Caco-2 (cell line): ENCODE measurements at regions not wholly inside any gene's neighbourhood (a gene's known extent, or its start where the extent isn't known, plus 50 kb on each side); places are given as distances from the start of the nearest gene placed in this dataset.

ENCODE experiments used
- BruUV-seq: library from RNA; stranded (reverse); fragments of 400-500 nt; replicated peaks from 2 replicates; lab custom pipeline; 2021; lab: Mats Ljungman, UMichigan
- CTCF ChIA-PET: fragments of 300-600 bp; sonication (Branson Sonifier 250); formaldehyde crosslinking; loops from one replicate; lab custom pipeline; 2022; ENCODE audit warnings: antibody characterized with exemption; lab: Charles Lee
- POLR2A ChIA-PET: fragments of 300-600 bp; sonication (Branson Sonifier 250); formaldehyde crosslinking; loops from one replicate; lab custom pipeline; 2022; ENCODE audit warnings: antibody characterized with exemption; lab: Charles Lee
- DNase-seq, 2 experiments: peaks; one replicate each; pipeline versions ENCODE4 v3.0.0 to v3.0.0-alpha.2; 2020 to 2022
- H3K27me3 ChIP-seq: replicated peaks from 2 replicates; pipeline ENCODE4 v1.6.0; 2011; ENCODE audit warnings: low read length; ENCODE audit not compliant: control insufficient read depth, insufficient read depth
- H3K36me3 ChIP-seq: 2 replicates; pipeline ENCODE4 v1.5.1; 2011; ENCODE audit warnings: low read length; ENCODE audit not compliant: control insufficient read depth, insufficient read depth
- H3K4me1 ChIP-seq: fragments of 250-450 bp; sonication (Bioruptor Pico); 2 replicates; pipeline ENCODE4 v1.5.1; 2020; ENCODE audit warnings: mild to moderate bottlenecking
- H3K4me3 ChIP-seq: 2 replicates; pipeline ENCODE4 v1.5.1; 2011; ENCODE audit warnings: low read depth, mild to moderate bottlenecking, control low read depth, low read length
- H3K9me3 ChIP-seq: fragments of 250-450 bp; sonication (Bioruptor Pico); 2 replicates; pipeline ENCODE4 v1.5.1; 2020; ENCODE audit warnings: mild to moderate bottlenecking, moderate library complexity
- H3K27ac Mint-ChIP-seq: one replicate; pipeline ENCODE4 v1.8.0; 2022; ENCODE audit warnings: mixed read lengths; ENCODE audit not compliant: unreplicated experiment
- H3K27me3 Mint-ChIP-seq: one replicate; pipeline ENCODE4 v1.8.0; 2022; ENCODE audit warnings: mixed read lengths; ENCODE audit not compliant: insufficient read depth, unreplicated experiment
- H3K36me3 Mint-ChIP-seq: one replicate; pipeline ENCODE4 v1.8.0; 2022; ENCODE audit warnings: mild to moderate bottlenecking, mixed read lengths; ENCODE audit not compliant: insufficient read depth, unreplicated experiment
- H3K4me1 Mint-ChIP-seq: one replicate; pipeline ENCODE4 v1.8.0; 2022; ENCODE audit warnings: low read depth, mixed read lengths; ENCODE audit not compliant: unreplicated experiment
- H3K4me3 Mint-ChIP-seq: one replicate; pipeline ENCODE4 v1.8.0; 2022; ENCODE audit warnings: mild to moderate bottlenecking, moderate library complexity, mixed read lengths; ENCODE audit not compliant: unreplicated experiment
- H3K9me3 Mint-ChIP-seq: one replicate; pipeline ENCODE4 v1.8.0; 2022; ENCODE audit warnings: mixed read lengths; ENCODE audit not compliant: unreplicated experiment
- intact Hi-C: fragments of 100-400 bp; cut with micrococcal nuclease; formaldehyde crosslinking; loops from one replicate; pipeline ENCODE4 v1.10.0; 2022; ENCODE audit not compliant: unreplicated experiment
- TF ChIP-seq, protein P1 (sequence below), 2 experiments: fragments of 200-600 bp in 1 of 2; IDR thresholded peaks; 1 replicate in 1 of 2; 2 replicates in 1 of 2; pipeline versions ENCODE4 v1.5.1 to v1.8.0; 2011 to 2022; ENCODE audit warnings: antibody characterized with exemption in 1 of 2, control low read depth in 1 of 2, inconsistent platforms in 1 of 2, low read depth in 1 of 2, low read length in 1 of 2, mild to moderate bottlenecking in 1 of 2, moderate library complexity in 1 of 2; ENCODE audit not compliant: insufficient read depth in 1 of 2, severe bottlenecking in 1 of 2, unreplicated experiment in 1 of 2

DNA sequence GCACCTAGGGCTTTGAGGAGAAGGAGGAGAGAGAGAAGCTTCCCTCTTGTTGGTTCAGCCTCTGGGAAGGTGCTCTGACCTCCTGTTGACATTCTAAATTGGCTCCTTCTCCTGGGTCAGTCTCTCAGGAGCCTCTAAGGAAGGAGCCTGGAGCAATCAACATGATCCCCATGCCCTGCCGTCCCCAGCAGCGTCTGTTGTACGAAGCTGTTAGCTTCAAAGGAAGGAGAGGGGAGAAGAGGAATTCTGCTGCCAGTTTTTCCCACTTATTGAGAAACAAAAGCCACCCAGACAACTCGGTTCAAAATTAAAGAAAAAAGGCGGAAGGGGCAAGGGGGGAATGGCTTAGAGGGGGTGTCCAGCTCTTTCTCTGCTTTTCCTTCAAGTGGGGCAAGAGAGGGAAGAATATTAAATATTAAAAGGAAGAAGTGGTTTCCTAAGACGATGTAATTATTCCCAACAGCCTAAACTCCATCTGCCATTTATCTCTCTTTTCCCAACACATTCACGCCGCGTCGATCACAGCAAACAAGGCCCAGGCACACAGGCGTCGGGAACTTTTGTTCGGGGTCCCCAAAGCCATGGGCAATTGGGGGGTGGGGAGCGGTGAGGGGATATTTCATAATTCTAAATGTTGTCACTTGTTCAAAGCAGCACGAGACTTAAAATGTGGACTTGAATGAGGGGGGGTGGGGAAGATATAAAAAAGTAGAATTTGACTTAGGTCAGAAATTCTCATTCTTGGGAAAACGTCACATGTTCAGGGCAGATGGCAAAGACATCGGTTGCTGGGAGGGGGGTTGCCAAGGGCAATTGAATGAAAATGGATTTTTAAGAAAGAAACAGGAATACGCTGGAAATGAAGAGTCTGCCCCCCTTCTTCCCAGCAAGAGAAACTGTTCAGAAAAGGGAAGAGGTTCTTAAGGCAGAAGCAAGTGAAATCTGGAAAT is 116.8 kb upstream of the CACNA1A start:
- no peak for DNase-seq
- Histone ChIP-seq H3K9me3 (no peaks in the 10 kb centered on the region), H3K27me3 (no peaks in the 10 kb centered on the region), H3K4me3 (no peak overlapping the region), H3K4me1 (no peaks in the 10 kb centered on the region), H3K36me3 (no peaks in the 10 kb centered on the region)
- Mint-ChIP-seq H3K36me3 (no peaks in the 10 kb centered on the region), H3K4me3 (no peak overlapping the region), H3K9me3 (no peaks in the 10 kb centered on the region), H3K27me3 (peaks cover 16% of the 10 kb centered on the region), H3K27ac (no peak overlapping the region), H3K4me1 (no peaks in the 10 kb centered on the region)
- intact Hi-C loops = no loop called here
- ChIA-PET POLR2A (no interaction called here), CTCF (no interaction called here)
- TF ChIP-seq, protein P1, sequence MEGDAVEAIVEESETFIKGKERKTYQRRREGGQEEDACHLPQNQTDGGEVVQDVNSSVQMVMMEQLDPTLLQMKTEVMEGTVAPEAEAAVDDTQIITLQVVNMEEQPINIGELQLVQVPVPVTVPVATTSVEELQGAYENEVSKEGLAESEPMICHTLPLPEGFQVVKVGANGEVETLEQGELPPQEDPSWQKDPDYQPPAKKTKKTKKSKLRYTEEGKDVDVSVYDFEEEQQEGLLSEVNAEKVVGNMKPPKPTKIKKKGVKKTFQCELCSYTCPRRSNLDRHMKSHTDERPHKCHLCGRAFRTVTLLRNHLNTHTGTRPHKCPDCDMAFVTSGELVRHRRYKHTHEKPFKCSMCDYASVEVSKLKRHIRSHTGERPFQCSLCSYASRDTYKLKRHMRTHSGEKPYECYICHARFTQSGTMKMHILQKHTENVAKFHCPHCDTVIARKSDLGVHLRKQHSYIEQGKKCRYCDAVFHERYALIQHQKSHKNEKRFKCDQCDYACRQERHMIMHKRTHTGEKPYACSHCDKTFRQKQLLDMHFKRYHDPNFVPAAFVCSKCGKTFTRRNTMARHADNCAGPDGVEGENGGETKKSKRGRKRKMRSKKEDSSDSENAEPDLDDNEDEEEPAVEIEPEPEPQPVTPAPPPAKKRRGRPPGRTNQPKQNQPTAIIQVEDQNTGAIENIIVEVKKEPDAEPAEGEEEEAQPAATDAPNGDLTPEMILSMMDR (IDR thresholded peaks at IDR 0.05; ENCODE audit: insufficient read depth in 1 of 2, low read depth in 1 of 2, low read length in 1 of 2, severe bottlenecking in 1 of 2, unreplicated experiment in 1 of 2) = no peak
- BruUV-seq = no TSS peak

DNA sequence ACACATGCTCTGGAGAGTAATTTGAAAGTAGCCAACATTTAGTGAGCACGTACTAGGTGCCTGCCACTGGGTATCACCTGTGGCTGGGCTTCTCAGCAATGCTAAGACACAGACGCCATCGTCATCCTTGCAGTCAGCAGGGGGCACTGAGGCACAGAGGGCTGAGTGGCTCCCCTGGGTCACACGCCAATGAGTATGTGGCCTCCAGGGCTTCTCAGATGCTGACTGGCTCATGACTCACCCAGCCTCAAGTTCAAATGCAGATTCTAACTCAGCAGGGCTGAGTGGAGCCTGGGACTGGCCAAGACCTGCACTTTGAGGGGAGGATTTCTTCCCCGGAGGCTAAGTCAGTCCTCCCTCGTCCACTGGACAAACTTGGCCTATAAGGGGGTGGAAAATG is 115.1 kb upstream of the CACNA1A start:
- no peaks in the 10 kb centered on the region for H3K9me3 ChIP-seq
- no peak overlapping the region for H3K27ac Mint-ChIP-seq
- DNase-seq = no peak
- CTCF ChIA-PET = interaction anchor here (0.6 kb wide), 1 partner anchor 21 kb away, joined by 3 read pairs; no protein-coding TSS in a partner anchor
- no peaks in the 10 kb centered on the region for H3K27me3 ChIP-seq
- H3K36me3 Mint-ChIP-seq = no peaks in the 10 kb centered on the region
- H3K4me1 ChIP-seq = no peaks in the 10 kb centered on the region
- H3K4me3 Mint-ChIP-seq = no peak overlapping the region
- TF ChIP-seq, protein P1 (IDR thresholded peaks at IDR 0.05; ENCODE audit: insufficient read depth in 1 of 2, low read depth in 1 of 2, low read length in 1 of 2, severe bottlenecking in 1 of 2, unreplicated experiment in 1 of 2) = no peak
- H3K27me3 Mint-ChIP-seq = peaks cover 16% of the 10 kb centered on the region
- no TSS peak for BruUV-seq
- no peaks in the 10 kb centered on the region for H3K9me3 Mint-ChIP-seq
- POLR2A ChIA-PET = no interaction called here
- H3K4me1 Mint-ChIP-seq = no peaks in the 10 kb centered on the region
- no peak overlapping the region for H3K4me3 ChIP-seq
- no peaks in the 10 kb centered on the region for H3K36me3 ChIP-seq
- intact Hi-C loops = no loop called here

DNA sequence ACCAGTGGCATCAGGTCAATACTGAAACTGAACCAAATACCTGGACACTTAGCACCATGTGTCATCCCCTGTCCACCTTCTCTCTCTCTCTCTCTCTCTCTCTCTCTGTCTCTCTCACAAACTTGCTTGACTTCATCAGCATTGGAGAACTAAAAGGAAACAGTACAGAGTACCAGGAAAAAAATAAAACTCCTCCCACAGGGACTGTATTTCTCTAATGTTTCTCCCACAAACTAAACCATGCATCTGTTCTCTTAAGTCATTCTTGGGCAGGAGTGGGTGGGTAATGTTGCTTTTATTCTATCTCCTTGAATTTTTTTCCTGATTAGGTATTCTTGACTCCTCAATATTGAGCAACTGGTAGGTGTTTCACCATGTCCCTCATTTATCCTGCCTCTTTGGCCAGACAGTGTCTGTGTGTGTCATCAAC is 112.9 kb upstream of the CACNA1A start:
- no peak for DNase-seq
- Histone ChIP-seq H3K27me3 (no peaks in the 10 kb centered on the region), H3K36me3 (no peaks in the 10 kb centered on the region), H3K4me1 (no peaks in the 10 kb centered on the region), H3K4me3 (no peak overlapping the region), H3K9me3 (no peaks in the 10 kb centered on the region)
- TF ChIP-seq, protein P1 (IDR thresholded peaks at IDR 0.05; ENCODE audit: insufficient read depth in 1 of 2, low read depth in 1 of 2, low read length in 1 of 2, severe bottlenecking in 1 of 2, unreplicated experiment in 1 of 2) = no peak
- Mint-ChIP-seq H3K27me3 (peaks cover 12% of the 10 kb centered on the region), H3K4me3 (no peak overlapping the region), H3K9me3 (no peaks in the 10 kb centered on the region), H3K36me3 (no peaks in the 10 kb centered on the region), H3K27ac (no peak overlapping the region), H3K4me1 (no peaks in the 10 kb centered on the region)
- intact Hi-C loops = no loop called here
- no TSS peak for BruUV-seq
- POLR2A ChIA-PET = no interaction called here
- CTCF ChIA-PET = no interaction called here
